ENCODE measurements at regions not wholly inside any gene's neighbourhood (a gene's known extent, or its start where the extent isn't known, plus 50 kb on each side); places are given as distances from the start of the nearest gene placed in this dataset.

DNA sequence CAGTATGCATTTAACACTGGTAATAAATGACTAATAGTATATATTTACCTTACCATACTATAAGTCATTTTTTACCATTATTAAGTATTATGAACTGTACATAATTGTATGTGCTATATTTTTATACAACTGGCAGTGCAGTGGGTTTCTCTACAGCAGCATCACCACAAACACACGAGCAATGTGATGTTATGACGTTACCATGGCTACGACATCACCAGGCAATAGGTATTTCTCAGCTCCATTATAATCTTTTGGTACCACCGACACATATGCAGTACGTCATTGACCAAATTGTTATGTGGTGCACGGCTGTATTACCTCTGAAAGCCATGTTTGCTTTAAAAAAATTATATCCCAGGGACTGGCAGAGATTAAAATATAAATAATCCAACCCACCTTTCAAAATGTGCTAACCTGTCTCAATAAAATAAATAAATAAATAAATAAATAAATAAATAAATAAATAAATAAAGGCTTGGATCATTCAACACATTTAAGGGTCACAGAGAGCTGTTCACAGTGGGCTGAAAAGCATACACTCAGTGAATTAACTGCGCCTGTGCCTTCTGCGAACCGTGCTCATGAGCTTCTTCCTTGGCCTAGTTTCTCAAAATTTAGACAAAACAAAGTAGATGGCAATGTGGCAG lies 121.4 kb upstream of the SLC35F3 start:
- H3K27ac ChIP-seq (ENCODE audit: extremely low read depth, low read depth, low read length): no peak overlapping the region
- H3K36me3 ChIP-seq (ENCODE audit: control insufficient read depth in 2 of 2, insufficient read depth in 1 of 2, low read length in 2 of 2): no peaks in the 10 kb centered on the region
- CTCF ChIA-PET: interaction anchor here (0.6 to 1.9 kb wide), 7 partner anchors 46 to 342 kb away, joined by 3 to 13 read pairs (median 3); no protein-coding TSS in a partner anchor
- no peak overlapping the region for H3K4me3 ChIP-seq (ENCODE audit: low read depth, low read length)
- H3K4me1 ChIP-seq (ENCODE audit: control insufficient read depth, insufficient read depth, low read length): no peaks in the 10 kb centered on the region
- H3K9me3 ChIP-seq (ENCODE audit: control insufficient read depth, insufficient read depth, low read depth, low read length): no peaks in the 10 kb centered on the region
- POLR2A ChIA-PET: no interaction called here
- 0 out of 2 replicates have a peak, but pooled peaks have one; percentile 32 for TF ChIP-seq ZNF514 (tag by site-specific recombination; IDR thresholded peaks at IDR 0.05)
- no peak for TF ChIP-seq ZNF701 (tag by site-specific recombination; IDR thresholded peaks at IDR 0.05)
- TF ChIP-seq, protein P1, sequence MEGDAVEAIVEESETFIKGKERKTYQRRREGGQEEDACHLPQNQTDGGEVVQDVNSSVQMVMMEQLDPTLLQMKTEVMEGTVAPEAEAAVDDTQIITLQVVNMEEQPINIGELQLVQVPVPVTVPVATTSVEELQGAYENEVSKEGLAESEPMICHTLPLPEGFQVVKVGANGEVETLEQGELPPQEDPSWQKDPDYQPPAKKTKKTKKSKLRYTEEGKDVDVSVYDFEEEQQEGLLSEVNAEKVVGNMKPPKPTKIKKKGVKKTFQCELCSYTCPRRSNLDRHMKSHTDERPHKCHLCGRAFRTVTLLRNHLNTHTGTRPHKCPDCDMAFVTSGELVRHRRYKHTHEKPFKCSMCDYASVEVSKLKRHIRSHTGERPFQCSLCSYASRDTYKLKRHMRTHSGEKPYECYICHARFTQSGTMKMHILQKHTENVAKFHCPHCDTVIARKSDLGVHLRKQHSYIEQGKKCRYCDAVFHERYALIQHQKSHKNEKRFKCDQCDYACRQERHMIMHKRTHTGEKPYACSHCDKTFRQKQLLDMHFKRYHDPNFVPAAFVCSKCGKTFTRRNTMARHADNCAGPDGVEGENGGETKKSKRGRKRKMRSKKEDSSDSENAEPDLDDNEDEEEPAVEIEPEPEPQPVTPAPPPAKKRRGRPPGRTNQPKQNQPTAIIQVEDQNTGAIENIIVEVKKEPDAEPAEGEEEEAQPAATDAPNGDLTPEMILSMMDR (tag by site-specific recombination; IDR thresholded peaks at IDR 0.05): no peak
- no peak for TF ChIP-seq KLF16 (tag by site-specific recombination; IDR thresholded peaks at IDR 0.05)
- TF ChIP-seq, protein P2, sequence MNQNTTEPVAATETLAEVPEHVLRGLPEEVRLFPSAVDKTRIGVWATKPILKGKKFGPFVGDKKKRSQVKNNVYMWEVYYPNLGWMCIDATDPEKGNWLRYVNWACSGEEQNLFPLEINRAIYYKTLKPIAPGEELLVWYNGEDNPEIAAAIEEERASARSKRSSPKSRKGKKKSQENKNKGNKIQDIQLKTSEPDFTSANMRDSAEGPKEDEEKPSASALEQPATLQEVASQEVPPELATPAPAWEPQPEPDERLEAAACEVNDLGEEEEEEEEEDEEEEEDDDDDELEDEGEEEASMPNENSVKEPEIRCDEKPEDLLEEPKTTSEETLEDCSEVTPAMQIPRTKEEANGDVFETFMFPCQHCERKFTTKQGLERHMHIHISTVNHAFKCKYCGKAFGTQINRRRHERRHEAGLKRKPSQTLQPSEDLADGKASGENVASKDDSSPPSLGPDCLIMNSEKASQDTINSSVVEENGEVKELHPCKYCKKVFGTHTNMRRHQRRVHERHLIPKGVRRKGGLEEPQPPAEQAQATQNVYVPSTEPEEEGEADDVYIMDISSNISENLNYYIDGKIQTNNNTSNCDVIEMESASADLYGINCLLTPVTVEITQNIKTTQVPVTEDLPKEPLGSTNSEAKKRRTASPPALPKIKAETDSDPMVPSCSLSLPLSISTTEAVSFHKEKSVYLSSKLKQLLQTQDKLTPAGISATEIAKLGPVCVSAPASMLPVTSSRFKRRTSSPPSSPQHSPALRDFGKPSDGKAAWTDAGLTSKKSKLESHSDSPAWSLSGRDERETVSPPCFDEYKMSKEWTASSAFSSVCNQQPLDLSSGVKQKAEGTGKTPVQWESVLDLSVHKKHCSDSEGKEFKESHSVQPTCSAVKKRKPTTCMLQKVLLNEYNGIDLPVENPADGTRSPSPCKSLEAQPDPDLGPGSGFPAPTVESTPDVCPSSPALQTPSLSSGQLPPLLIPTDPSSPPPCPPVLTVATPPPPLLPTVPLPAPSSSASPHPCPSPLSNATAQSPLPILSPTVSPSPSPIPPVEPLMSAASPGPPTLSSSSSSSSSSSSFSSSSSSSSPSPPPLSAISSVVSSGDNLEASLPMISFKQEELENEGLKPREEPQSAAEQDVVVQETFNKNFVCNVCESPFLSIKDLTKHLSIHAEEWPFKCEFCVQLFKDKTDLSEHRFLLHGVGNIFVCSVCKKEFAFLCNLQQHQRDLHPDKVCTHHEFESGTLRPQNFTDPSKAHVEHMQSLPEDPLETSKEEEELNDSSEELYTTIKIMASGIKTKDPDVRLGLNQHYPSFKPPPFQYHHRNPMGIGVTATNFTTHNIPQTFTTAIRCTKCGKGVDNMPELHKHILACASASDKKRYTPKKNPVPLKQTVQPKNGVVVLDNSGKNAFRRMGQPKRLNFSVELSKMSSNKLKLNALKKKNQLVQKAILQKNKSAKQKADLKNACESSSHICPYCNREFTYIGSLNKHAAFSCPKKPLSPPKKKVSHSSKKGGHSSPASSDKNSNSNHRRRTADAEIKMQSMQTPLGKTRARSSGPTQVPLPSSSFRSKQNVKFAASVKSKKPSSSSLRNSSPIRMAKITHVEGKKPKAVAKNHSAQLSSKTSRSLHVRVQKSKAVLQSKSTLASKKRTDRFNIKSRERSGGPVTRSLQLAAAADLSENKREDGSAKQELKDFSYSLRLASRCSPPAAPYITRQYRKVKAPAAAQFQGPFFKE (tag by site-specific recombination; IDR thresholded peaks at IDR 0.05; ENCODE audit: borderline replicate concordance): no peak
- TF ChIP-seq SP3 (tag by site-specific recombination; IDR thresholded peaks at IDR 0.05): 0 out of 2 replicates have a peak, but pooled peaks have one; percentile 27
- TF ChIP-seq ZBTB48 (tag by site-specific recombination; IDR thresholded peaks at IDR 0.05): no peak
- TF ChIP-seq, protein P3, sequence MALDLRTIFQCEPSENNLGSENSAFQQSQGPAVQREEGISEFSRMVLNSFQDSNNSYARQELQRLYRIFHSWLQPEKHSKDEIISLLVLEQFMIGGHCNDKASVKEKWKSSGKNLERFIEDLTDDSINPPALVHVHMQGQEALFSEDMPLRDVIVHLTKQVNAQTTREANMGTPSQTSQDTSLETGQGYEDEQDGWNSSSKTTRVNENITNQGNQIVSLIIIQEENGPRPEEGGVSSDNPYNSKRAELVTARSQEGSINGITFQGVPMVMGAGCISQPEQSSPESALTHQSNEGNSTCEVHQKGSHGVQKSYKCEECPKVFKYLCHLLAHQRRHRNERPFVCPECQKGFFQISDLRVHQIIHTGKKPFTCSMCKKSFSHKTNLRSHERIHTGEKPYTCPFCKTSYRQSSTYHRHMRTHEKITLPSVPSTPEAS (tag by site-specific recombination; IDR thresholded peaks at IDR 0.05): no peak
- 0 out of 2 replicates have a peak, but pooled peaks have one; percentile 57 for TF ChIP-seq ZFP37 (tag by site-specific recombination; IDR thresholded peaks at IDR 0.05)
- TF ChIP-seq SP2 (tag by site-specific recombination; IDR thresholded peaks at IDR 0.05): no peak
- TF ChIP-seq ZNF626 (tag by site-specific recombination; IDR thresholded peaks at IDR 0.05): no peak
- no peak for TF ChIP-seq KLF7 (tag by site-specific recombination; IDR thresholded peaks at IDR 0.05; ENCODE audit: borderline replicate concordance)
- TF ChIP-seq KLF8 (tag by site-specific recombination; IDR thresholded peaks at IDR 0.05): no peak
- TF ChIP-seq ZNF292 (tag by site-specific recombination; IDR thresholded peaks at IDR 0.05; ENCODE audit: borderline replicate concordance, low read depth): peak; percentile 94
- TF ChIP-seq RBAK (tag by site-specific recombination; IDR thresholded peaks at IDR 0.05): no peak
- no peak for TF ChIP-seq ZBTB20 (tag by site-specific recombination; IDR thresholded peaks at IDR 0.05)
- no peak for TF ChIP-seq TCF7L2 (IDR thresholded peaks at IDR 0.05; ENCODE audit: borderline replicate concordance, low read depth, low read length)
- TF ChIP-seq ZBTB17 (tag by site-specific recombination; IDR thresholded peaks at IDR 0.05): no peak
- no peak for TF ChIP-seq TRIM28 (IDR thresholded peaks at IDR 0.05; ENCODE audit: borderline replicate concordance, low read length)
- peak; percentile 25; the same call in 1 of the 2 replicates for TF ChIP-seq ZNF341 (tag by site-specific recombination; IDR thresholded peaks at IDR 0.05; ENCODE audit: low read depth)
- TF ChIP-seq ZNF112 (tag by site-specific recombination; IDR thresholded peaks at IDR 0.05): no peak
- TF ChIP-seq ZNF610 (tag by site-specific recombination; IDR thresholded peaks at IDR 0.05; ENCODE audit: borderline replicate concordance): no peak
- TF ChIP-seq BCL11A (tag by site-specific recombination; IDR thresholded peaks at IDR 0.05; ENCODE audit: low read depth): no peak
- no peak for TF ChIP-seq ZNF768 (tag by site-specific recombination; IDR thresholded peaks at IDR 0.05)
- TF ChIP-seq ZNF571 (tag by site-specific recombination; IDR thresholded peaks at IDR 0.05): no peak
- no peak for TF ChIP-seq ZNF830 (tag by site-specific recombination; IDR thresholded peaks at IDR 0.05; ENCODE audit: low read depth)
- TF ChIP-seq SETDB1 (IDR thresholded peaks at IDR 0.05; ENCODE audit: insufficient read length, low read length): no peak
- TF ChIP-seq, protein P4, sequence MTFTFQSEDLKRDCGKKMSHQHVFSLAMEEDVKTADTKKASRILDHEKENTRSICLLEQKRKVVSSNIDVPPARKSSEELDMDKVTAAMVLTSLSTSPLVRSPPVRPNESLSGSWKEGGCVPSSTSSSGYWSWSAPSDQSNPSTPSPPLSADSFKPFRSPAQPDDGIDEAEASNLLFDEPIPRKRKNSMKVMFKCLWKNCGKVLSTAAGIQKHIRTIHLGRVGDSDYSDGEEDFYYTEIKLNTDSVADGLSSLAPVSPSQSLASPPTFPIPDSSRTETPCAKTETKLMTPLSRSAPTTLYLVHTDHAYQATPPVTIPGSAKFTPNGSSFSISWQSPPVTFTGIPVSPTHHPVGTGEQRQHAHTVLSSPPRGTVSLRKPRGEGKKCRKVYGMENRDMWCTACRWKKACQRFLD (tag by site-specific recombination; IDR thresholded peaks at IDR 0.05): no peak

All from HEK293 (cell line).